ENCODE measurements at regions not wholly inside any gene's neighbourhood (a gene's known extent, or its start where the extent isn't known, plus 50 kb on each side); places are given as distances from the start of the nearest gene placed in this dataset.

DNA sequence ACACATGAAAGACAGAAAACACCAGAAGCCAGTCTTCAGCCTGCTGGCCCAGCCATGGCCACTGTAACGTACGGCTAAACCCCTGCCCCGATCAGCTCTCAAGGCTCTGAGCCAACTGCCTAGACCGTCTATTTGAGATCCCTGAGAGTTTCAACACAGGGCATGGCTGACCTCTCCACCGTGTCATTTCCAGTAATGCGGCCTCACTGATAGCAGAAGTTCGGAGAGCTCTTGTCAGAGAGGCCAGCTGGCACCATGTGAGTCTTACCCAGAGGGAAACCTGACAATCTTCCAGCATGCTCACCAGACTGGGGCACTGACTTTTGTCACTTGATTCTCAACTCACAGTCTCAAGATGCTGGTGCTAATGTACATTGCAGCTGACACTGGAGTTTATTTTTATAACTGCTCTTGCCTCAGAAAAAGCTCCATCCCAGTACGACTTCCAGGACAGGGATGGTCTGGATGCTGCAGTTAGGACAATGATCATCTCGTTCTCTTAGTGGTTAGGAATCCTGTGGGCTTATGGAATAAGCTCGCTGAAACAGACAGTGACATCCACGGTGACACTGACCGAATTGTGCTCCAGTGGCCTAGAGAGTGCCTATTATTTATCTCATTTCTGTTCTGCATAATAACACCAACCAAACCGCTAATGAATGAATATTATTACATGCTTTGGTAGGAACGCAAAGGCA lies 372.7 kb downstream of the ICE1 start:
- no peak for DNase-seq (ENCODE audit: low spot score)
- no peaks in the 10 kb centered on the region for H3K36me3 Mint-ChIP-seq (ENCODE audit: low read depth)
- H3K27me3 Mint-ChIP-seq (ENCODE audit: low read depth): no peaks in the 10 kb centered on the region
- no peaks in the 10 kb centered on the region for H3K4me1 Mint-ChIP-seq (ENCODE audit: low read depth)
- H3K4me3 Mint-ChIP-seq (ENCODE audit: unreplicated experiment): no peak overlapping the region
- TF ChIP-seq, protein P1, sequence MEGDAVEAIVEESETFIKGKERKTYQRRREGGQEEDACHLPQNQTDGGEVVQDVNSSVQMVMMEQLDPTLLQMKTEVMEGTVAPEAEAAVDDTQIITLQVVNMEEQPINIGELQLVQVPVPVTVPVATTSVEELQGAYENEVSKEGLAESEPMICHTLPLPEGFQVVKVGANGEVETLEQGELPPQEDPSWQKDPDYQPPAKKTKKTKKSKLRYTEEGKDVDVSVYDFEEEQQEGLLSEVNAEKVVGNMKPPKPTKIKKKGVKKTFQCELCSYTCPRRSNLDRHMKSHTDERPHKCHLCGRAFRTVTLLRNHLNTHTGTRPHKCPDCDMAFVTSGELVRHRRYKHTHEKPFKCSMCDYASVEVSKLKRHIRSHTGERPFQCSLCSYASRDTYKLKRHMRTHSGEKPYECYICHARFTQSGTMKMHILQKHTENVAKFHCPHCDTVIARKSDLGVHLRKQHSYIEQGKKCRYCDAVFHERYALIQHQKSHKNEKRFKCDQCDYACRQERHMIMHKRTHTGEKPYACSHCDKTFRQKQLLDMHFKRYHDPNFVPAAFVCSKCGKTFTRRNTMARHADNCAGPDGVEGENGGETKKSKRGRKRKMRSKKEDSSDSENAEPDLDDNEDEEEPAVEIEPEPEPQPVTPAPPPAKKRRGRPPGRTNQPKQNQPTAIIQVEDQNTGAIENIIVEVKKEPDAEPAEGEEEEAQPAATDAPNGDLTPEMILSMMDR (IDR thresholded peaks at IDR 0.05): no peak
- no peaks in the 10 kb centered on the region for H3K9me3 Mint-ChIP-seq (ENCODE audit: low read depth)
- no peak overlapping the region for H3K27ac Mint-ChIP-seq (ENCODE audit: unreplicated experiment)

DNA sequence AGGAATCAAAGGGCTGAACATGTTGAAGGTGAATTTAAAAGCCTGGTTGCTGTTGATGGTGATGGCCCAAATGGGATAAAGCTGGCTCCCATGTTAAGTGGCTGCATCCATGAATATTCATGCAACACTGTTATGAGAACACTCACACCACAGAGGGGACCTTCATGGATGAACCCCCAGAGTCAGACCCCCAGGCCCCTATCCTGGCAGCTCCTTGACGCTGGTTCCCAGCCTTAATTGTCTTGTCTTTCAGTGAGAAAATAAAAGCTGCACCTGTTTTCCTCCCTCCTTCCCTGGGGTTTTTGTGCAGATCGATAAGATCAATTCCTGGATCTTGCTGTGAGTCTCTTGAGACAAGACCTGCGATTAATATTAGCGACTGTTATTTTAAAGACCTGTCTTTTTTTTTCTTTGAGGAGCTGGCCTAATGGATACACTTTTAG lies 371.7 kb downstream of the ICE1 start:
- TF ChIP-seq, protein P1 (IDR thresholded peaks at IDR 0.05): no peak
- Mint-ChIP-seq H3K4me3 (ENCODE audit: unreplicated experiment) (no peak overlapping the region), H3K27ac (ENCODE audit: unreplicated experiment) (no peak overlapping the region), H3K36me3 (ENCODE audit: low read depth) (no peaks in the 10 kb centered on the region), H3K27me3 (ENCODE audit: low read depth) (no peaks in the 10 kb centered on the region), H3K9me3 (ENCODE audit: low read depth) (no peaks in the 10 kb centered on the region), H3K4me1 (ENCODE audit: low read depth) (no peaks in the 10 kb centered on the region)
- DNase-seq (ENCODE audit: low spot score): no peak

- H3K9me3 Mint-ChIP-seq (ENCODE audit: low read depth): no peaks in the 10 kb centered on the region
- TF ChIP-seq, protein P1 (IDR thresholded peaks at IDR 0.05): no peak
- H3K27me3 Mint-ChIP-seq (ENCODE audit: low read depth): no peaks in the 10 kb centered on the region
- H3K27ac Mint-ChIP-seq (ENCODE audit: unreplicated experiment): no peak overlapping the region
- no peak overlapping the region for H3K4me3 Mint-ChIP-seq (ENCODE audit: unreplicated experiment)
- no peak for DNase-seq (ENCODE audit: low spot score)
- H3K4me1 Mint-ChIP-seq (ENCODE audit: low read depth): no peaks in the 10 kb centered on the region
- no peaks in the 10 kb centered on the region for H3K36me3 Mint-ChIP-seq (ENCODE audit: low read depth)
Observed at GRCh38 chr5:5793242-5794117, 371.0 kb downstream of the ICE1 start.

GRCh38 chr5:5792106-5792505 lies 369.6 kb downstream of the ICE1 start:
- TF ChIP-seq, protein P1 (IDR thresholded peaks at IDR 0.05): no peak
- H3K27ac Mint-ChIP-seq (ENCODE audit: unreplicated experiment): no peak overlapping the region
- H3K4me1 Mint-ChIP-seq (ENCODE audit: low read depth): no peaks in the 10 kb centered on the region
- no peak for DNase-seq (ENCODE audit: low spot score)
- no peaks in the 10 kb centered on the region for H3K36me3 Mint-ChIP-seq (ENCODE audit: low read depth)
- H3K4me3 Mint-ChIP-seq (ENCODE audit: unreplicated experiment): no peak overlapping the region
- H3K27me3 Mint-ChIP-seq (ENCODE audit: low read depth): no peaks in the 10 kb centered on the region
- no peaks in the 10 kb centered on the region for H3K9me3 Mint-ChIP-seq (ENCODE audit: low read depth)

DNA sequence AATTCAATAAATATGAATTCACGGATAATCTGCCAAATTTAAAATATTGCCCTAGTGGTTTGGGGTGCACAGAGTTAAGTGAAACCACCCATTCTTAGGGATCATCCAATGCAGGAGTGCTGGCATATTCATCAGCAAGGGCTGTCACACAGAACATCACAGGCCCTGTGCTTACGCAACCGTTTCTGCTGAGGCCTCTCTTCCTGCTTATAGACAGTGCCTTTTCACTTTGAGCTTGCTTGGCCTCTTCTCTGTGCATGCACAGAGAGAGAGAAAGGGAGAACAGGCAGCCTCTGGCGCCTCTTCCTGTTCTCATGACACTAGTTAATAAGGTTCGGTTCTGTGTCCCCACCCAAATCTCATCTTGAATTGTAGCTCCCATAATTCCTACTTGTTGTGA lies 366.3 kb downstream of the ICE1 start:
- Mint-ChIP-seq H3K27me3 (ENCODE audit: low read depth) (no peaks in the 10 kb centered on the region), H3K4me3 (ENCODE audit: unreplicated experiment) (no peak overlapping the region), H3K4me1 (ENCODE audit: low read depth) (no peaks in the 10 kb centered on the region), H3K36me3 (ENCODE audit: low read depth) (no peaks in the 10 kb centered on the region), H3K9me3 (ENCODE audit: low read depth) (peaks cover 7% of the 10 kb centered on the region), H3K27ac (ENCODE audit: unreplicated experiment) (no peak overlapping the region)
- TF ChIP-seq, protein P1 (IDR thresholded peaks at IDR 0.05): no peak
- no peak for DNase-seq (ENCODE audit: low spot score)

Measured in chondrocyte (in vitro differentiated cells).